Tibial nerve (tissue), 3 donors: ENCODE measurements at regions not wholly inside any gene's neighbourhood (a gene's known extent, or its start where the extent isn't known, plus 50 kb on each side); places are given as distances from the start of the nearest gene placed in this dataset.

Experiments
- CTCF ChIP-seq, 5 experiments: fragments of 200-600 bp in 3 of 5; fragments of 450-650 bp in 2 of 5; sonication (generic) in 3 of 5; IDR thresholded peaks; one replicate each; pipeline ENCODE4 v1.5.1; 2016 to 2019; ENCODE audit warnings: antibody characterized with exemption in 5 of 5, mild to moderate bottlenecking in 3 of 5, moderate library complexity in 2 of 5
- POLR2A ChIP-seq, 2 donors: fragments of 450-650 bp; IDR thresholded peaks; one replicate each; pipeline ENCODE4 v1.6.1; 2017; ENCODE audit warnings: antibody characterized with exemption in 2 of 2, mild to moderate bottlenecking in 2 of 2, moderate library complexity in 2 of 2

GRCh38 chr1:166330096-166330495, 163.3 kb upstream of the FAM78B start:
- no peak for TF ChIP-seq CTCF (IDR thresholded peaks at IDR 0.05)
- TF ChIP-seq POLR2A (IDR thresholded peaks at IDR 0.05), result no peak
